Heart left ventricle (tissue), 16 donors: ENCODE measurements at regions not wholly inside any gene's neighbourhood (a gene's known extent, or its start where the extent isn't known, plus 50 kb on each side); places are given as distances from the start of the nearest gene placed in this dataset.

ENCODE experiments used
- ATAC-seq, 4 donors: fragments of 200-7000 bp; cut with Tn5 transposase; one replicate each; pipeline ENCODE4 v1.9.1; 2020 to 2022; ENCODE audit warnings: moderate library complexity in 4 of 4, mild to moderate bottlenecking in 3 of 4, moderate number of reproducible peaks in 1 of 4
- DNase-seq, 5 donors: peaks; one replicate each; pipeline ENCODE4 v3.0.0-alpha.2; 2020
- H3K27ac ChIP-seq, 12 donors: fragments of 200-600 bp; sonication (generic) in 4 of 12; one replicate each; pipeline versions ENCODE4 v1.5.0 to v1.8.0; 2016 to 2022; ENCODE audit warnings: mild to moderate bottlenecking in 2 of 12
- H3K27me3 ChIP-seq, 9 donors: fragments of 200-600 bp; sonication (generic) in 2 of 9; one replicate each; pipeline versions ENCODE4 v1.5.1 to v1.8.0; 2016 to 2022; ENCODE audit warnings: mild to moderate bottlenecking in 3 of 9
- H3K36me3 ChIP-seq, 9 donors: fragments of 200-600 bp; sonication (generic) in 2 of 9; one replicate each; pipeline versions ENCODE4 v1.5.0 to v1.8.0; 2018 to 2022; ENCODE audit warnings: mild to moderate bottlenecking in 2 of 9
- H3K4me1 ChIP-seq, 12 donors: fragments of 200-600 bp; sonication (generic) in 4 of 12; one replicate each; pipeline versions ENCODE4 v1.5.0 to v1.8.0; 2016 to 2022; ENCODE audit warnings: mild to moderate bottlenecking in 3 of 12
- H3K4me3 ChIP-seq, 12 donors: fragments of 200-600 bp; sonication (generic) in 4 of 12; one replicate each; pipeline versions ENCODE4 v1.5.0 to v1.8.0; 2017 to 2022; ENCODE audit warnings: mild to moderate bottlenecking in 9 of 12, moderate library complexity in 4 of 12
- H3K9me3 ChIP-seq, 12 donors: fragments of 200-600 bp; sonication (generic) in 4 of 12; one replicate each; pipeline versions ENCODE4 v1.5.0 to v1.8.0; 2016 to 2022; ENCODE audit warnings: mild to moderate bottlenecking in 1 of 12
- CTCF ChIP-seq, 12 donors: fragments of 200-600 bp; sonication (generic) in 4 of 12; IDR thresholded peaks; one replicate each; pipeline versions ENCODE4 v1.5.0 to v1.8.0; 2018 to 2022; ENCODE audit warnings: antibody characterized with exemption in 12 of 12, mild to moderate bottlenecking in 5 of 12
- POLR2A ChIP-seq, 2 donors: fragments of 450-650 bp; IDR thresholded peaks; one replicate each; pipeline ENCODE4 v1.6.1; 2017; ENCODE audit warnings: antibody characterized with exemption in 2 of 2, mild to moderate bottlenecking in 2 of 2, moderate library complexity in 2 of 2
- WGBS, 4 donors: extraction: QIAGEN DNeasy Blood & Tissue Kit in 2 of 4; methylation state at CpG; one replicate each; pipeline versions ENCODE4 v1.1.5 to v1.1.7; 2013 to 2018; 5-methylcytosine and 5-hydroxymethylcytosine counted together
- intact Hi-C, 10 donors: fragments of 100-400 bp; cut with DNase I; formaldehyde crosslinking; loops; one replicate each; pipeline versions ENCODE4 v1.11.1 to v1.14.2; 2022
- donor health status: ischemic (EF 13 %, LVEDD 7.1; RV severe dilation, severe dysfunction).
- donor health status: healthy with polysubstance abuse.
- donor health status: DM: no; HTN: yes; CAD: no.
- donor health status: DM: no; HTN: no; CAD: no.
- donor health status: ischemic (EF 25% LVEDD 6.9; RV normal size, moderate dysfunction).
- donor health status: ischemic (EF 25% LVEDD 5.7; RV mildly dilated, moderate dysfunction).
- donor health status: healthy.
- donor health status: DM: yes; HTN: yes; CAD: no.
- donor health status: ischemic (EF 35%, LVEDD 5.7; RV mildly dilated, moderate dysfunction).
- donor health status: nonischemic (EF 11% LVEDD 7.7; RV severe dilation, severe dysfunction).
- donor health status: DM: yes; HTN: yes; CAD: no.
- donor health status: PGD.
- donor health status: ischemic (EF 29% LVEDD 5.4; RV normal size, mild dysfunction).
- donor health status: nonischemic (EF 23%, LVEDD 6.1; RV moderate dilation, normal function).

- ATAC-seq (no peak), DNase-seq (no peak)
- TF ChIP-seq CTCF (IDR thresholded peaks at IDR 0.05) (no peak), POLR2A (IDR thresholded peaks at IDR 0.05) (no peak)
- Histone ChIP-seq H3K36me3 (no peaks in the 10 kb centered on the region), H3K27ac (no peak overlapping the region), H3K4me1 (no peaks in the 10 kb centered on the region), H3K4me3 (no peak overlapping the region), H3K9me3 (peaks cover 0 to 11% (median 0%) of the 10 kb centered on the region in 12 donors), H3K27me3 (no peaks in the 10 kb centered on the region)
- WGBS, 4 donors, result 36 to 83% (median 59%) methylated on average over 1 of the region's 1 CpG
- intact Hi-C loops, result no loop called here
Observed at GRCh38 chr2:139099721-139100120, 319.5 kb upstream of the NXPH2 start.

GRCh38 chr2:139098961-139099360, 318.8 kb upstream of the NXPH2 start:
- peaks cover 0 to 7% (median 0%) of the 10 kb centered on the region in 12 donors for H3K9me3 ChIP-seq
- 77 to 83% (median 79%) methylated on average over 2 of the region's 2 CpGs for WGBS, 4 donors
- ATAC-seq, result no peak
- H3K27ac ChIP-seq, result no peak overlapping the region
- H3K27me3 ChIP-seq, result no peaks in the 10 kb centered on the region
- intact Hi-C loops, result no loop called here
- no peaks in the 10 kb centered on the region for H3K4me1 ChIP-seq
- TF ChIP-seq POLR2A (IDR thresholded peaks at IDR 0.05), result no peak
- no peak for TF ChIP-seq CTCF (IDR thresholded peaks at IDR 0.05)
- no peak overlapping the region for H3K4me3 ChIP-seq
- DNase-seq, result no peak
- H3K36me3 ChIP-seq, result no peaks in the 10 kb centered on the region

- H3K36me3 ChIP-seq, result no peaks in the 10 kb centered on the region
- no peak for TF ChIP-seq CTCF (IDR thresholded peaks at IDR 0.05)
- TF ChIP-seq POLR2A (IDR thresholded peaks at IDR 0.05), result no peak
- DNase-seq, result no peak
- intact Hi-C loops, result no loop called here
- H3K9me3 ChIP-seq, result peaks cover 0 to 9% (median 0%) of the 10 kb centered on the region in 12 donors
- no peaks in the 10 kb centered on the region for H3K4me1 ChIP-seq
- H3K27ac ChIP-seq, result no peak overlapping the region
- H3K27me3 ChIP-seq, result no peaks in the 10 kb centered on the region
- no peak for ATAC-seq
- no peak overlapping the region for H3K4me3 ChIP-seq
Observed at GRCh38 chr2:139083121-139083520, 302.9 kb upstream of the NXPH2 start.

- DNase-seq, result no peak
- Histone ChIP-seq H3K27me3 (no peaks in the 10 kb centered on the region), H3K4me3 (no peak overlapping the region), H3K9me3 (no peaks in the 10 kb centered on the region), H3K36me3 (no peaks in the 10 kb centered on the region), H3K4me1 (no peaks in the 10 kb centered on the region), H3K27ac (no peak overlapping the region)
- intact Hi-C loops, result no loop called here
- ATAC-seq, result no peak
- TF ChIP-seq POLR2A (IDR thresholded peaks at IDR 0.05) (no peak), CTCF (IDR thresholded peaks at IDR 0.05) (no peak)
Observed at GRCh38 chr2:139080244-139080643, 300.1 kb upstream of the NXPH2 start.
